ENCODE measurements at regions not wholly inside any gene's neighbourhood (a gene's known extent, or its start where the extent isn't known, plus 50 kb on each side); places are given as distances from the start of the nearest gene placed in this dataset.

DNA sequence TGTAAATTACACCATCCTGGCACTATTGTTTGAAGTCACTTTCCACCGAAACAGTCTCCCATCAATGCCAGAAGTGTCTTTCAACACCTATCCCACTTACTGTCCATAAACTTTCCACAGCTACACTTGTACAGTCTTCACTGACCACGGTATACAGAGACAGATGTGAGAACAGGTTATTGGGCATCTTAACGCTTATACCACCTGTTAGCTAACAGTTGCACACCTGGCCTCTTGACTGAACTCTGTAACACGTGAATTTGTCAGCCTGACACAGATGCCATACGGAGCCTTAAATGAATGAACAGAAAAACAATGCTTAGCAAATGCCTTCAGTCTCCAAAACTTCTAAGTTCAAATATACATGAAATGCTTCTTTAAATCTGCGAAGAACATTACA, 440.5 kb downstream of the SHQ1 start:
- no peak overlapping the region for H3K4me3 ChIP-seq (ENCODE audit: low read depth, low read length)
- no peak for DNase-seq (ENCODE audit: low read depth)
- TF ChIP-seq CTCF (IDR thresholded peaks at IDR 0.05; ENCODE audit: insufficient read depth, low read depth, low read length, missing control alignments): no peak

- no peak overlapping the region for H3K4me3 ChIP-seq (ENCODE audit: low read depth, low read length)
- no peak for TF ChIP-seq CTCF (IDR thresholded peaks at IDR 0.05; ENCODE audit: insufficient read depth, low read depth, low read length, missing control alignments)
- no peak for DNase-seq (ENCODE audit: low read depth)
Observed at GRCh38 chr3:72405943-72406566, 442.2 kb downstream of the SHQ1 start.

GRCh38 chr3:72401005-72401545, 447.2 kb downstream of the SHQ1 start:
- TF ChIP-seq CTCF (IDR thresholded peaks at IDR 0.05; ENCODE audit: insufficient read depth, low read depth, low read length, missing control alignments): no peak
- DNase-seq (ENCODE audit: low read depth): no peak
- H3K4me3 ChIP-seq (ENCODE audit: low read depth, low read length): no peak overlapping the region

GRCh38 chr3:72398781-72399180, 449.5 kb downstream of the SHQ1 start:
- TF ChIP-seq CTCF (IDR thresholded peaks at IDR 0.05; ENCODE audit: insufficient read depth, low read depth, low read length, missing control alignments): no peak
- no peak overlapping the region for H3K4me3 ChIP-seq (ENCODE audit: low read depth, low read length)
- no peak for DNase-seq (ENCODE audit: low read depth)

DNA sequence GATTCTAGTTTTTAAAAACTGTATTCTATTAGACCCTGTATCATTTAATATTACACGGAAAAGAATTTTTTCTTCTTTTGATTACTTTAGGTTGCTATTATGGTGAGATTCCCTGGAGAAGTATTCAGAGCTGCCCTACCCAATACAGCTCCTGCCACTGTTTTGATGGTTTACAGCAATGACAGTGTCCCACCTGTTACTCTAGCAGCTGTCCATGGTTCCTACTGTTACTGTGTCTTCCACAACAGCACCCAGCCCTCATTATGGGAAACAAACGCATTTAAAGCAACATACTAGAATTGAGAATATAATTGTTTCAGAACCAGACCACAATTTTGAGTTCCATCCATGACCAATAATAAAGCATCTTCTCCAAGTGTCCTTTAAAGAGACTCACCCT, 450.7 kb downstream of the SHQ1 start:
- no peak for TF ChIP-seq CTCF (IDR thresholded peaks at IDR 0.05; ENCODE audit: insufficient read depth, low read depth, low read length, missing control alignments)
- no peak for DNase-seq (ENCODE audit: low read depth)
- H3K4me3 ChIP-seq (ENCODE audit: low read depth, low read length): no peak overlapping the region

DNA sequence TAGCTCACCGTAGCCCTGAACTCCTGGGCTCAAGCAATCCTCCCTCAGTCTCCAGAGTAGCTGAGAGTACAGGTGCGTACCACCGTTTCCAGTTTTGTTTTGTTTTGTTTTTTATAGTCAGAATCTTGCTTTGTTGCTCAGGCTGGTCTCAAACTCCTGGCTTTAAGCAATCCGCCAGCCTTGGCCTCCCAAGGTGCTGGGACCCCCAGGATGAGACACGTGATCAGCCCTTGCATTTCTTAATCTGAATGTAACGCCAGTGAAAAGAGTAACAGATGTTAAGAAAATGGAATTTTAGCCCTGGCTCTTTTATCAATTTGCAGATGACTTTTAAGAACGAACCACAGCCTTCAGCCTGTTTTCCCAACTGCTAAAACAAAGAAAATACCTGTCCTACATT, 451.3 kb downstream of the SHQ1 start:
- DNase-seq (ENCODE audit: low read depth): no peak
- TF ChIP-seq CTCF (IDR thresholded peaks at IDR 0.05; ENCODE audit: insufficient read depth, low read depth, low read length, missing control alignments): no peak
- H3K4me3 ChIP-seq (ENCODE audit: low read depth, low read length): no peak overlapping the region

DNA sequence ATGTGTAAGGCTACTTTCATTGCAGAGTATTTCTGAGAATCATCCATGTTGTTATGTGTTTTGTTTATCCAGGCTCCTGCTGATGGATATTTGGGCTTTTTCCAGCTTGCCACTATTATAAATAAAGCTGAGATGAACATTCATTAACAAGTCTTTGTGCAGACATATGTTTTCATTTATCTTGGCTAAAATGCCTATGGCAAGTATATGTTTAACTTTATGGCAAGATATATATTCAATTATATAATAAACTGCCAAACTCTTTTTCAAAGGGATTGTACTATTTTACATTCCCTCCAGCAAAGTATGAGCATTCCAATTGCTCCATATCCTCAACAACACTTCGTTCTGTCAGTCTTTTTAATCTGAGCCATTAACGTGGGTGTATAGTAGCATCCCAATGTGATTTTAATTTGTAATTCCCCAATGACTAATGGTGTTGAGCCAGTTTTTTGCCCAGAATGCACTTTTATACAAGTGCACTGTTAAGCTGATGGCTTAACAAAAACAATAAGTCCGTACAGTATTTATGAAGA, 452.4 kb downstream of the SHQ1 start:
- no peak overlapping the region for H3K4me3 ChIP-seq (ENCODE audit: low read depth, low read length)
- TF ChIP-seq CTCF (IDR thresholded peaks at IDR 0.05; ENCODE audit: insufficient read depth, low read depth, low read length, missing control alignments): no peak
- no peak for DNase-seq (ENCODE audit: low read depth)

Data from GM12865 (cell line).